Osteoblast (primary cell): ENCODE measurements at regions not wholly inside any gene's neighbourhood (a gene's known extent, or its start where the extent isn't known, plus 50 kb on each side); places are given as distances from the start of the nearest gene placed in this dataset.

Source experiments
- DNase-seq: peaks from one replicate; pipeline ENCODE4 v3.0.0; 2011; ENCODE audit warnings: low spot score, mixed read lengths; ENCODE audit not compliant: insufficient read length; ENCODE audit errors: missing footprints
- H2AFZ ChIP-seq: 2 replicates; pipeline ENCODE4 v1.6.0; 2011; ENCODE audit warnings: mild to moderate bottlenecking, low read length
- H3K27ac ChIP-seq: 2 replicates; pipeline ENCODE4 v1.5.1; 2011; ENCODE audit warnings: mild to moderate bottlenecking, low read depth, low read length, moderate library complexity
- H3K27me3 ChIP-seq: 2 replicates; pipeline ENCODE4 v1.6.0; 2012; ENCODE audit warnings: mild to moderate bottlenecking, control low read depth, inconsistent platforms, low read length, moderate library complexity; ENCODE audit not compliant: insufficient read depth
- H3K36me3 ChIP-seq: 2 replicates; pipeline ENCODE4 v1.5.1; 2011; ENCODE audit warnings: mild to moderate bottlenecking, low read length, control low read depth, moderate library complexity; ENCODE audit not compliant: insufficient read depth
- H3K4me1 ChIP-seq: 2 replicates; pipeline ENCODE4 v1.5.1; 2011; ENCODE audit warnings: mild to moderate bottlenecking, low read length, control low read depth, moderate library complexity; ENCODE audit not compliant: insufficient read depth
- H3K4me2 ChIP-seq: 2 replicates; pipeline ENCODE4 v1.6.0; 2011; ENCODE audit warnings: mild to moderate bottlenecking, low read length; ENCODE audit not compliant: insufficient read depth
- H3K4me3 ChIP-seq: fragments of 200-600 bp; sonication (generic); 3 replicates; pipeline ENCODE4 v1.5.1; 2012; ENCODE audit warnings: mild to moderate bottlenecking, low read length, inconsistent platforms; ENCODE audit not compliant: insufficient read depth
- H3K79me2 ChIP-seq: 2 replicates; pipeline ENCODE4 v1.6.0; 2012; ENCODE audit warnings: mild to moderate bottlenecking, low read length, control low read depth, inconsistent platforms; ENCODE audit not compliant: insufficient read depth
- H3K9me3 ChIP-seq: 2 replicates; pipeline ENCODE4 v1.5.1; 2011; ENCODE audit warnings: low read depth, low read length, control low read depth
- H4K20me1 ChIP-seq: 2 replicates; pipeline ENCODE4 v1.6.0; 2012; ENCODE audit warnings: mild to moderate bottlenecking, low read length, control low read depth; ENCODE audit not compliant: insufficient read depth
- TF ChIP-seq, protein P1 (sequence below): IDR thresholded peaks from 2 replicates; pipeline ENCODE4 v1.5.1; 2011; ENCODE audit warnings: mild to moderate bottlenecking, low read depth, low read length, moderate library complexity; ENCODE audit errors: extremely low read depth

DNA sequence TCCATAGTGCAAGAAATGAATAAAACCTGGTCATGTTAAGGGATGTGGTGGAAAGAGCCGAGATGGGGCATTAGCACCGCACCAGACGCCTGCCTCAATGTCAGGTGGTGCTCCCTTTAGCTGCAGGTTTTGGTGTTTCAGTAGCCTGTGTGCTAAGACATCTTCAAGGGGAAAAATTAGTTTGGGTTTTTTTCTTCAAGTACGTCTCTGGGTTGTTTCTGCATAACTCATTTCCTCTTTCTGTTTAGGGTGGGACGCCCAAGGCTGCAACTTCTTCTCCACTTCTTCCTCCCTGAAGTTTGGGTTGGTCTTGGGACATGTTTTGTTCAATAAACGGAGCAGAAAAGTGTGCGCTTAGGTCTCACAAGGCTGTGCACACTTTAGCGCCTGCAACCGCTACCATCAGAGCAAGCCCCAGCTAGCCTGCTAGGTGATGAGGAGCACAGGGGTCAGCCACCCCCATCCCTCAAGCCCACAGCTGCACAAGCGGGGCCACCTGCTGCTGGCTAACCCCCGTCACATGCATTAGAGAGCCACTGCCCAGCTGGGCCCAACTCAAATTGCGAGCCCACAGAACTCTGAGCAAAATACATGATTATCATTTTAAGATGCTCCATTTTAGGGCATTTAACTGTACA is 1495.7 kb downstream of the TBC1D22A start:
- no peaks in the 10 kb centered on the region for H4K20me1 ChIP-seq
- H3K4me1 ChIP-seq, result no peaks in the 10 kb centered on the region
- no peaks in the 10 kb centered on the region for H3K27me3 ChIP-seq
- no peak overlapping the region for H3K27ac ChIP-seq
- TF ChIP-seq, protein P1, sequence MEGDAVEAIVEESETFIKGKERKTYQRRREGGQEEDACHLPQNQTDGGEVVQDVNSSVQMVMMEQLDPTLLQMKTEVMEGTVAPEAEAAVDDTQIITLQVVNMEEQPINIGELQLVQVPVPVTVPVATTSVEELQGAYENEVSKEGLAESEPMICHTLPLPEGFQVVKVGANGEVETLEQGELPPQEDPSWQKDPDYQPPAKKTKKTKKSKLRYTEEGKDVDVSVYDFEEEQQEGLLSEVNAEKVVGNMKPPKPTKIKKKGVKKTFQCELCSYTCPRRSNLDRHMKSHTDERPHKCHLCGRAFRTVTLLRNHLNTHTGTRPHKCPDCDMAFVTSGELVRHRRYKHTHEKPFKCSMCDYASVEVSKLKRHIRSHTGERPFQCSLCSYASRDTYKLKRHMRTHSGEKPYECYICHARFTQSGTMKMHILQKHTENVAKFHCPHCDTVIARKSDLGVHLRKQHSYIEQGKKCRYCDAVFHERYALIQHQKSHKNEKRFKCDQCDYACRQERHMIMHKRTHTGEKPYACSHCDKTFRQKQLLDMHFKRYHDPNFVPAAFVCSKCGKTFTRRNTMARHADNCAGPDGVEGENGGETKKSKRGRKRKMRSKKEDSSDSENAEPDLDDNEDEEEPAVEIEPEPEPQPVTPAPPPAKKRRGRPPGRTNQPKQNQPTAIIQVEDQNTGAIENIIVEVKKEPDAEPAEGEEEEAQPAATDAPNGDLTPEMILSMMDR, result no peak
- peaks cover 4% of the 10 kb centered on the region for H3K9me3 ChIP-seq
- no peaks in the 10 kb centered on the region for H3K79me2 ChIP-seq
- H3K36me3 ChIP-seq, result no peaks in the 10 kb centered on the region
- H3K4me2 ChIP-seq, result no peak overlapping the region
- H3K4me3 ChIP-seq, result no peak overlapping the region
- DNase-seq, result peak; percentile 55
- H2AFZ ChIP-seq, result no peak overlapping the region

DNA sequence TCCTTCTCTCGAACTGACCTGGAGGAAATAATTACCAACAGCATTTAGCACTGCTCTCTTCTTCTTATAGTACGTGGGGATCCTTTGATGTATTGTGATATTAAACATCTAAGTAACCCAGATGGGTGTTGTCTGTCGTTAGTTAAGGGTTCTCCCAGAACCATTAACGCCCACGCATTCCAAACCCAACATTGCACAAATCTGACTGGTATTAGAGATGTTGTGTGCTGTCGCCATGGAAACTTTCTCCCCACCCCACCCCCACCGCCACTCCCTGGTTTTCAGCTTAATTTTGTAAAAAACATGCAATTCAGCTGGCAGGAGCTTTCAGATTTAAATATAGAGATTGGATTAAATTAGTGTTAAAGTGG is 1495.2 kb downstream of the TBC1D22A start:
- TF ChIP-seq, protein P1, result no peak
- no peaks in the 10 kb centered on the region for H3K79me2 ChIP-seq
- H3K27me3 ChIP-seq, result no peaks in the 10 kb centered on the region
- H3K4me1 ChIP-seq, result no peaks in the 10 kb centered on the region
- H3K4me3 ChIP-seq, result no peak overlapping the region
- no peak overlapping the region for H3K4me2 ChIP-seq
- no peak overlapping the region for H3K27ac ChIP-seq
- no peaks in the 10 kb centered on the region for H3K36me3 ChIP-seq
- peaks cover 4% of the 10 kb centered on the region for H3K9me3 ChIP-seq
- peak; percentile 46 for DNase-seq
- H4K20me1 ChIP-seq, result no peaks in the 10 kb centered on the region
- H2AFZ ChIP-seq, result no peak overlapping the region

DNA sequence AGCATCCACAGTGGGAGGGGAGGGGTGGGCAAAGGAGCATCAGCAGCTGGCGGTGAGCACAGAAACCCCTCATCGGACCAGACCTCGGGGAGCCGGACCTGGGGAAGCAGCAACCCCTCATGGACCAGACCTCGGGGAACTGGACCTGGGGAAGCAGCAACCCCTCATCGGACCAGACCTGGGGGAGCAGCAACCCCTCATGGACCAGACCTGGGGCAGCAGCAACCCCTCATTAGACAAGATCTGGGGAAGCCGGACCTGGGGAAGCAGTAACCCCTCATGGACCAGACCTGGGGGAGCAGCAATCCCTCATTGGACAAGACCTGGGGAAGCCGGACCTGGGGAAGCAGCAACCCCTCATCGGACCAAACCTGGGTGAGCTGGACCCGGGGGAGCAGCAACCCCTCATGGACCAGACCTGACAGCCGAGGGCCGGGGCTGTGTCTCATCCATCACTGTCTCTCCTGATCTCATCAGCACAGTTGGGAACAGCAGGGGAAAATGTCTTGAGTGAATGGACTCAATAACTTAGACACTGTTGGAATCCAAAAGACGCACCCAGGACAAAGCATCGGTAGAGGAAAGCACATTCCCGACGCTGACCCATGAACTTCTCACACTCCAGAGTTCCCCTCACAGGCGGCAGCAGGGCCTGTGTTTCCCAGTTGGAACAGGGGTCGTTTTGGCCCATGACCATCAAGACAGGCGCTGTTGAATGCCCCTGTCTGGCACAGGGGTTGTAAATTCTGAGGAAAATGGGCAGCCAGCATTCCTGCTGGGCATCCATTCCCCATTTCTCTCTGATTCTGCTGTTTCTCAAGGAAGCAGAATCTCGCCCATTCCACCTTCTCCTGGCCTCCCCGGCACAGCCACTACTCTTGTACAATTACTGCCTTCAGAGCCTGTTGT is 1494.6 kb downstream of the TBC1D22A start:
- no peak overlapping the region for H3K4me3 ChIP-seq
- no peaks in the 10 kb centered on the region for H3K36me3 ChIP-seq
- DNase-seq, result peak; percentile 54
- H3K4me2 ChIP-seq, result no peak overlapping the region
- no peaks in the 10 kb centered on the region for H3K79me2 ChIP-seq
- H4K20me1 ChIP-seq, result no peaks in the 10 kb centered on the region
- H2AFZ ChIP-seq, result no peak overlapping the region
- H3K9me3 ChIP-seq, result peaks cover 4% of the 10 kb centered on the region
- no peak overlapping the region for H3K27ac ChIP-seq
- TF ChIP-seq, protein P1, result no peak
- no peaks in the 10 kb centered on the region for H3K27me3 ChIP-seq
- no peaks in the 10 kb centered on the region for H3K4me1 ChIP-seq
